Heart left ventricle (tissue), 13 donors: ENCODE measurements at regions not wholly inside any gene's neighbourhood (a gene's known extent, or its start where the extent isn't known, plus 50 kb on each side); places are given as distances from the start of the nearest gene placed in this dataset.

Experiments
- POLR2A ChIP-seq, 2 donors: fragments of 450-650 bp; IDR thresholded peaks; one replicate each; pipeline ENCODE4 v1.6.1; 2017; ENCODE audit warnings: antibody characterized with exemption in 2 of 2, mild to moderate bottlenecking in 2 of 2, moderate library complexity in 2 of 2
- TF ChIP-seq, protein P1 (sequence below), 12 donors: fragments of 200-600 bp; sonication (generic) in 4 of 12; IDR thresholded peaks; one replicate each; pipeline versions ENCODE4 v1.5.0 to v1.8.0; 2018 to 2022; ENCODE audit warnings: antibody characterized with exemption in 12 of 12, mild to moderate bottlenecking in 5 of 12
- donor health status: ischemic (EF 13 %, LVEDD 7.1; RV severe dilation, severe dysfunction).
- donor health status: DM: no; HTN: yes; CAD: no.
- donor health status: DM: no; HTN: no; CAD: no.
- donor health status: ischemic (EF 25% LVEDD 6.9; RV normal size, moderate dysfunction).
- donor health status: ischemic (EF 25% LVEDD 5.7; RV mildly dilated, moderate dysfunction).
- donor health status: ischemic (EF 35%, LVEDD 5.7; RV mildly dilated, moderate dysfunction).
- donor health status: nonischemic (EF 11% LVEDD 7.7; RV severe dilation, severe dysfunction).
- donor health status: DM: yes; HTN: yes; CAD: no.
- donor health status: PGD.
- donor health status: ischemic (EF 29% LVEDD 5.4; RV normal size, mild dysfunction).
- donor health status: nonischemic (EF 23%, LVEDD 6.1; RV moderate dilation, normal function).

DNA sequence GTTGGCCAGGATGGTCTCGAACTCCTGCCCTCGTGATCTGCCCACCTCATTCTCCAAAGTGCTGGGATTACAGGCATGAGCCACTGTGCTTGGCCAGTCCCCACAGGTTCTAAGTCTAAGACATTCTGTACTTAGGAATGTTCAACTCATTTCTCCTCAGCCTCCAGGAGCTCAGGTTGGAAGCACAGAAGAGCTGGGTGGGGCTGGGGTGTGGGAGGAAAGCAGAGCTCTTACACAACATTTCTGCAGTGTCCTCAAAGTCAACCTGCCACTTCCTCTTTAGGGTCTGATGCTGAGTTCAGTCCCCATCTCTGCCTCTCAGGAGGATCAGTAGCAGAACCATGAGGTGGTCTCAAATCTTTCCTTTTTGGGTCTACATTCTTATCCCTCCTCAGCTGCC is 75.5 kb downstream of the MRPL46 start:
- TF ChIP-seq, protein P1, sequence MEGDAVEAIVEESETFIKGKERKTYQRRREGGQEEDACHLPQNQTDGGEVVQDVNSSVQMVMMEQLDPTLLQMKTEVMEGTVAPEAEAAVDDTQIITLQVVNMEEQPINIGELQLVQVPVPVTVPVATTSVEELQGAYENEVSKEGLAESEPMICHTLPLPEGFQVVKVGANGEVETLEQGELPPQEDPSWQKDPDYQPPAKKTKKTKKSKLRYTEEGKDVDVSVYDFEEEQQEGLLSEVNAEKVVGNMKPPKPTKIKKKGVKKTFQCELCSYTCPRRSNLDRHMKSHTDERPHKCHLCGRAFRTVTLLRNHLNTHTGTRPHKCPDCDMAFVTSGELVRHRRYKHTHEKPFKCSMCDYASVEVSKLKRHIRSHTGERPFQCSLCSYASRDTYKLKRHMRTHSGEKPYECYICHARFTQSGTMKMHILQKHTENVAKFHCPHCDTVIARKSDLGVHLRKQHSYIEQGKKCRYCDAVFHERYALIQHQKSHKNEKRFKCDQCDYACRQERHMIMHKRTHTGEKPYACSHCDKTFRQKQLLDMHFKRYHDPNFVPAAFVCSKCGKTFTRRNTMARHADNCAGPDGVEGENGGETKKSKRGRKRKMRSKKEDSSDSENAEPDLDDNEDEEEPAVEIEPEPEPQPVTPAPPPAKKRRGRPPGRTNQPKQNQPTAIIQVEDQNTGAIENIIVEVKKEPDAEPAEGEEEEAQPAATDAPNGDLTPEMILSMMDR (IDR thresholded peaks at IDR 0.05) = no peak
- TF ChIP-seq POLR2A (IDR thresholded peaks at IDR 0.05) = no peak
